NCI-H345 treated with DMSO at 0.1 percent for 48 hours (cell line): ENCODE measurements at regions not wholly inside any gene's neighbourhood (a gene's known extent, or its start where the extent isn't known, plus 50 kb on each side); places are given as distances from the start of the nearest gene placed in this dataset.
A peak's percentile ranks its signal among the peaks of the same experiment; 100 is the strongest.

Experiments used
- DNase-seq: peaks from one replicate; lab custom pipeline; 2025; ENCODE audit not compliant: unreplicated experiment; lab: John Stamatoyannopoulos, UW

DNA sequence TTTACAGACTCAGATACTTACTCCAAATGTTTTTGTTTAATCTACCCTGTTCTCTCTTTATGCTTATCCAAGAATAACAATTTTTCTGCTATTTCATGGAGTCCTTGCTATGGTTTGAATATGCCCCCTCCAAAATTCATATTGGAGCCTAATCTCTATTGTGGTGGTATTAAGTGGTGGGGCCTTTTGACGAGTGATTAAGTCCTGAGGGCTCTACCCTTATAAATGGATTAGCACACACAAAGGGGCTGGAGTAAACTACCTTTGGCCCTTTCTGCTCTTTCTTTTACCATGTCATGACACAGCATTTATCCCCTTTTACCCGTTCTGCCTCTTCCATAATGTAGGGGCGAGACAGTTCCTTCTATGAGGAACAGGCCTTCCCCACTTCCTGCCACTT is 285.5 kb downstream of the GASK1B start:
- no peak for DNase-seq

DNA sequence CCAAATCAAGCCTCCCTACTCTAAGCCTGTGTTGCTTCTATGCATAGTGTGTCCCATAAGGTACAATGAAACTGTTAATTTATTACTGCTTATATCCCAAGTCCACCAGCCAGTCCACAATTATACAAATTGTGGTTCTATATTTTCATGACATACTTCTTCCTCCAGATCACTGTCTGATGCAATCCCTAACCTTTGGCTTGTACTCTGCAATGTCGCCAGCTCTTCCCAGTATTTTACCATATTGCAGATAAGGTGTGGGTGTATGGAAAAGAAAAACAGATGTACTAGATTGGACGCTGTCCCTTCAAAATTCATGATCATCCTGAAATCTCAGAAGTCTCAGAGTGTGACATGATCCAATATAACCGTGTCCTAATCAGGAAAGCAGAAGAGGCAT is 286.2 kb downstream of the GASK1B start:
- no peak for DNase-seq

GRCh38 chr4:157885811-157886210 is 287.0 kb downstream of the GASK1B start:
- no peak for DNase-seq

DNA sequence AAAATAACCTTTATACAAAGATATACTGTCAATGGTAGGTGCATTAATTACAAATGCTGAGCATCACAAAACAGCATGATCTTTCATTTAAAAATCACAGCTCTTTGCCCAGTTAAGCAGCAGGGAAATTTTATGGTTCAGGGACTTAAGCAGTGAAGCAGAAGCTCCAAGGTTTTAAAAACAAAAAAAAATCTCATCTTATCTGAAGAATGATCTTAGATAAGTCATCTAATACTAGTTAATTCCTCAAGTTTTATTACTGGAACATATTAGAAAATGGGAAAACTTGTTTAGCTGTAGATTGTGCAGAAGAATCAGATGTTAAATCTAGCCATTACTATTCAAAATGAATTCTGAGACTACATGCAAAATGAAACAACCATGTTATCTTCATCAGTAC is 289.9 kb downstream of the GASK1B start:
- DNase-seq, result no peak

- no peak for DNase-seq
These were observed 292.1 kb downstream of the GASK1B start for GRCh38 chr4:157880761-157881160.

DNA sequence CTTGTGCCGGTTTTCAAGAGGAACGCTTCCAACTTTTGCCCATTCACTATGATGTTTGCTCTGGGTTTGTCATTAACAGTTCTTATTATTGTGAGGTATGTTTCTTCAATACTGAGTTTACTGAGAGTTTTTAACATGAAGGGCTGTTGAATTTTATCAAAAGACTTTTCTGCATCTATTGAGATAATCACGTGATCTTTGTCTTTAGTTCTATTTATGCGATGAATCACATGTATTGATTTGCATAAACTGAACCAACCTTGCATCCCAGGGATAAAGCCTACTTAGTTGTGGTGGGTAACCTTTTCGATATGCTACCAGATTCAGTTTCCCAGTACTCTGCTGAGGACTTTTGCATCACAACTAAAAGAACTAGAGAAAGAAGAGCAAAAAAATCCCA is 318.0 kb downstream of the GASK1B start:
- DNase-seq, result no peak

DNA sequence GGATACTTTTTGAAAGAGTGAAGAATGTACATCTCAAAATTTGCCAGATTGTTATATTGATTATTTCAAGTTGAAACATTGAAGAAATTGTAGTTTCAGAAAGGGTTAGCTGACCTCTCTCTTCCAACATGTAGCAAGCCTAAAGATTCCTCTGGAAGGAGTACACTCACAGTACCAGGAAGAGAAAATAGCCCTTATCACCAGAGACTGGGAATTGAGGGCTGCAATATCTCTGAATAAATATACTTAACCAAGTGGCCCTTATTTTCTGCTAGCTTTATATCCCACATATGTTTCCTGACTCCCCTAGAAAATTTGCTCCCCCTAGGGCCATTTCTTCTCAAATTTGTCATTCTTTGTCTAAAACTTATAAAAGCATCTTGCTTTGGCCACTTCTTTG is 332.2 kb downstream of the GASK1B start:
- DNase-seq, result no peak

DNA sequence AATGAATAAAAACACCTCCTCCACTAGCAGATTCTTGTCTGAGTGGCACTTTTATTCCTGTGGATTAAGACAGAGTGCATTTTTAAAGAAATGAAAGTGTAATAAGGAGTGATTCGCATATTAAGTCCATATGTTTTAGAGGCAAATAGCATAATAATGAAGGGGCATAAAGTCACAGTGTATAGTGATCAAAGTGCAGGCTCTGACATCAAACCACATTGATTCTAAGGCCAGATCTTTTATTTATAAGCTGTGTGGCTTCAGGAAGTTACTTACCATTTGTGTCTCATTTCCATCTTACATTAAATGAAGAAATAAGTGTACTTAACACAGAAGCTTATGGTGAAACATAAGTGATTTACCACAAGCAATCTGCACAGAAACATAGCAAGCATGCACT is 332.8 kb downstream of the GASK1B start:
- DNase-seq, result no peak

- DNase-seq, result no peak
These were observed 334.5 kb downstream of the GASK1B start for GRCh38 chr4:157838366-157838765.

DNA sequence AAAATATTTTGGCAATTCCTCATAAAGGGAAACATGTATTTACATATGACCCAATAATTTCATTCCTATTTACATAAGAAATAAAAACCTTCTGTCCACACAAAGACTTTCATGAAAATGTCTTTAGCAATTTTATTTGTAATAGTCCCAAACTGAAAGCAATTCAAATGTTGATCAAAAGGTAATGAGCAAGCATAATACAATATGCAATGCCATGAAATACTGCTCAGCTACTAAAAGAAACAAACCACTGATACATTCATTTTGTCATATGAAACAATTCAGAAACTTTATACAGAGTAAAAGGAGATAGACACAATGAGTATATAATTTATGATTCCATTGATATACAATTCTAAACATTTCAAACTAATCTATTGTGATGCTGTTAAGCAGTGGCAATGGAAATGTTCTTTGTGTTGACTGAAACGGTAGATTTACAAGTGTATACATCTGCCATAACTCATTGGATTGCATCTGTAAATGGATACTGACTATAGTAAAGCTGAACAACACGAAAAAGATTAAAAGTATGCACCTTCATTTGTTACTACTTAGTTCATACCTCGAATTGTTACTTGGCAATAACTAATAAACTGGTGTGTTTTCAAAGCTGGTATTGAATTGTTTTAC is 335.6 kb downstream of the GASK1B start:
- DNase-seq, result no peak

DNA sequence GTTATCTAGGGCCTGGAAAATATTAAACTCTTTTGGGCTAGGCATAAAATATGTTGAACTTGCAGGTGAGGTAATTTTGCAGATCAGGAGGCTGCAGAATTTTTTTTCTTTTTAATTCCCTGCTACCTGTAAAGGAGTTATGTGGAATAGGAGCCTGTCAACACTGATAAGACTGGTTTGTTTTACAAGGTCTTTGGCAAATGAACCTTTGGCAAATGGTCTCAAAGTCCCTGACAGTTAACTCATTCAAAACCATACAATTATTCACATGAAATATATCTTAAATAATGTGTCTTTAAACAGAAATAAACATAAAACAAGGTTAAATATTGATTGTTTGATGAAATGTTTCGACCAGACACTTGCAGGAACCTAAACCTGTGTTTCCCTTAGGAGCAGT is 340.2 kb downstream of the GASK1B start:
- no peak for DNase-seq

DNA sequence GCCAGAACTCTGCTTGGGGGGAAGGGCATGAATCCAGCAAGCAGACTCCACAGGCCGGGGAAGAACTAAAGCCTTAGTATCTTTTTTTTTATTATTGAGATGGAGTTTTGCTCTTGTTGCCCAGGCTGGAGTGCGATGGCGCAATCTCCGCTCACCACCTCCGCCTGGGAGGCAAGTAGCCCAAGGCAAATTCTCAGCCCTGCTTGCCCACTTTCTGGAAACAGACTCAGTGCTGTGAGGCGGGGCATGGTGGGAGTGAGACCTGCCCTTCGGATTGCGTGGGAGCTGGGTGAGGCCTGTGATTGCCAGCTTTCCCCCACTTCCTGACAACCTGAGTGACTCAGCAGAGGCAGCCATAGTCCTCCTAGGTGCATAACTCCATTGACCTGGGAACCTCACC is 348.8 kb downstream of the GASK1B start:
- no peak for DNase-seq

DNA sequence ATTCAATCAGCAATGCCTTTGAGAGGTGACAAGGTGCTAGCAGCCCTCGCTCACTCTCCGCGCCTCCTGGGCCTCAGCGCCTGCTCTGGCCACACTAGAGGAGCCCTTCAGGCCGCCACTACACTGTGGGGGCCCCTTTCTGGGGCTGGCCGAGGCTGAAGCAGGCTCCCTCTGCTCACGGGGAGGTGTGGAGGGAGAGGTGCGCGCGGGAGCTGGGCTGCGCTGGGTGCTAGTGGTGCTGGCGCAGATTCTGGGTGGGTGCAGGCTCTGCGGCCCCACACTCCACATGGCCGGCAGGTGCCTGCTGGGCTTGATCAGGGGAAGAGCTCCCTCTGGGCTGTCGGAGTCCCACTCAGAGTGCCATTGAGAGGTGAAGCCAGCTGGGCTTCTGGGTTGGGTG is 351.0 kb downstream of the GASK1B start:
- DNase-seq, result no peak

- peak; percentile 51 for DNase-seq
These were observed 352.9 kb downstream of the GASK1B start for GRCh38 chr4:157819693-157820464.

DNA sequence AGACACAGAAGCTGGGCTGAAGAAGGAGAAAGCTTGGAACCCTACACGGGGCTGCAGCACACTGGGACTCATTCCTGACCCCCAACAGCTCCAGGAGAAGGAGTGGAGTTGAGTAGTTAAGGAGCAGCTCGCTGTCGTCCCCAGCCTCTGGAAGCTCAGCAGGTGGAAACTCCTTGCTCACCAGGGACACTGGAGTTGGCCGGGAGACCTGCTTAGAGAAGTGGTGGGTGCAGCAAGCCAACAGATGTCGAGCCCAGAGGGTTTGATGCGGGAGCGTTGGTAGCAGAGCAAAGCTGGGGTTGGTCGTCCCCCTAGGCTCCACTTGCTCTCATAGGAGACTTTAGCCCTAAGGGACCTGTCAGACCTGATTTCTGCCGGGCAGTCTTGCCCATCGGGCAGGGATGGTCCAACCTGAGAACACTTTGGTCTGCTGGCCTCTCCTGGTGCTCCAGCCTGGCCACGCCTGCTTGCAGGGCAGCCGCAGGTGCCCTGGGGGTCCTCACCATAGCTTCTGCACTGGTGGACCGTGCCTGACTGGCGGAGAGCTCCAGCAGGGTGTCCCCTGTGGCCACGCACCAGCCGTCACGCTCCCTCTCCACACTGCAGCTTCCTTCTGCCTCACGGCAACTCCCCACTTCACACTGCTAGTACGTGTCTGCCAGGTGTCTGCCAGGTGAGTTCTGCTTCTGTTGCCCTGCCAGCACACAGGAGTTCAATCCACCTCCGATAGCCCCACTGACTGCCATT is 353.7 kb downstream of the GASK1B start:
- peak; percentile 51 for DNase-seq

- no peak for DNase-seq
These were observed 362.6 kb downstream of the GASK1B start for GRCh38 chr4:157810137-157810774.

- DNase-seq, result no peak
These were observed 363.9 kb downstream of the GASK1B start for GRCh38 chr4:157808796-157809383.

- no peak for DNase-seq
These were observed 366.6 kb downstream of the GASK1B start for GRCh38 chr4:157806184-157806583.

DNA sequence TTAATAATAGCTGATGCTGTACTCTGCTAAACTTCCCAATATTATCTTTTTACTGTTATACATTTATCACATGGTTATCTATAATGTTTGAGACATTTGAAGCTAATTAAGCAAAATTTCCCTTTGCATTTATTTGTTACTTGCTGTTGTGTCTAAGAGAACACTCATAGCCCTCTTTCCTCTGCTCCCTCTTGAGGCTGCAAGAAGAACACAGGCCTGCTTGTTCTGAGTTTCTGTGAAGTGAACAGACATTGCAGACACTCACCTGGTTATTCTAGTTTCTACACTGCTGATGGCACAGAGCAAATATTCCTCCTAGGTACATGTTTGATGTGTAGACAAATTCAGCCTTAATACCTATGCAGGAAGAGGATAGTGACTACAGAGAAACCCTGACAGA is 367.8 kb downstream of the GASK1B start:
- no peak for DNase-seq

DNA sequence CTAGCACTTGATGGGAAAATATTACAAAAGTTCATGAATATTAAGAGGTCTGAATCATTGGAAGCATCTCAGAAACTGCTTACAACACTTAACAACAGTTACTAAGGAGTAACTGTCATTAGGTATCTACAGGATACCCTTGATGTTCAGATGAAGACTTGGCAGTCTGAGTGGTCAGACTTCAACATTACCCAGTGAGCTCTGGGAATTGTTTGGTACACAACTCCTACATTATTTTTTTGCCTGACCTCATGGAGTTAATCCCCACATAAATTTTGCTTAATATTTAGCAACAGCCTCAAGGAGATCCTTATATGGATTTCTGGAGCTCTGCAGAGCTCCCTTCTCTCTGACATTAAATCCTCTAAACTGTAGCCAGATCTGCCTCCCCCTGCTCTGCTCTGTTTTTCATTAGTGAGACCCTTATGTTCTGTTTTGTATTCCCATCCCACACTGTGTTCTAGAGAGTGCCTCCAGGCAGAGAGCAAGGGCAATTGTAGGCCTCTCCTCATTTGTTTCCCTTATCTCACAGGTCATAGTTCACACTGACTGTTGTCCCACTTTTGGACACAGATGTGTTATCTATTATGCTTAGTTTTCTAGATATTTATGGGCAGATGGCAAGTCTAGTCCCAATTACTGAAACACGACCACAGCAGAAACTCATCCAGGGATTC is 368.8 kb downstream of the GASK1B start:
- DNase-seq, result no peak

GRCh38 chr4:157803421-157803820 is 369.4 kb downstream of the GASK1B start:
- no peak for DNase-seq
